AG09309 (cell line): ENCODE measurements at regions not wholly inside any gene's neighbourhood (a gene's known extent, or its start where the extent isn't known, plus 50 kb on each side); places are given as distances from the start of the nearest gene placed in this dataset.

Experiments
- DNase-seq: peaks from one replicate; pipeline ENCODE4 v3.0.0-alpha.2; 2010; ENCODE audit warnings: low read depth
- H3K4me3 ChIP-seq: 2 replicates; pipeline ENCODE4 v1.5.1; 2011; ENCODE audit warnings: mild to moderate bottlenecking, low read depth, low read length, moderate library complexity; ENCODE audit not compliant: control insufficient read depth
- CTCF ChIP-seq: IDR thresholded peaks from 2 replicates; pipeline ENCODE4 v1.5.1; 2011; ENCODE audit warnings: mild to moderate bottlenecking, low read depth, low read length, inconsistent platforms; ENCODE audit not compliant: insufficient read depth, control insufficient read depth; ENCODE audit errors: missing control alignments

- DNase-seq, result no peak
- TF ChIP-seq CTCF, result no peak
- H3K4me3 ChIP-seq, result no peak overlapping the region
Measured at GRCh38 chr1:94628499-94628843, 86.9 kb upstream of the F3 start.

- TF ChIP-seq CTCF, result no peak
- no peak overlapping the region for H3K4me3 ChIP-seq
- no peak for DNase-seq
Measured at GRCh38 chr1:94627771-94628498, 86.4 kb upstream of the F3 start.

- DNase-seq, result no peak
- no peak for TF ChIP-seq CTCF
- no peak overlapping the region for H3K4me3 ChIP-seq
Measured at GRCh38 chr1:94624203-94624602, 82.6 kb upstream of the F3 start.

- no peak for TF ChIP-seq CTCF
- no peak for DNase-seq
- no peak overlapping the region for H3K4me3 ChIP-seq
Measured at GRCh38 chr1:94623560-94624148, 82.1 kb upstream of the F3 start.

GRCh38 chr1:94622757-94623156, 81.2 kb upstream of the F3 start:
- DNase-seq, result no peak
- TF ChIP-seq CTCF, result no peak

GRCh38 chr1:94621802-94622201, 80.2 kb upstream of the F3 start:
- no peak for TF ChIP-seq CTCF
- H3K4me3 ChIP-seq, result no peak overlapping the region
- DNase-seq, result no peak

More at GRCh38 chr1:94622757-94623156, 81.2 kb upstream of the F3 start:
- no peak overlapping the region for H3K4me3 ChIP-seq
